Right lobe of liver (tissue), 4 donors: ENCODE measurements at regions not wholly inside any gene's neighbourhood (a gene's known extent, or its start where the extent isn't known, plus 50 kb on each side); places are given as distances from the start of the nearest gene placed in this dataset.

Experiments
- POLR2A ChIP-seq: fragments of 450-650 bp; IDR thresholded peaks from one replicate; pipeline ENCODE4 v1.6.1; 2017; ENCODE audit warnings: antibody characterized with exemption, mild to moderate bottlenecking
- TF ChIP-seq, protein P1 (sequence below), 4 donors: fragments of 200-600 bp in 3 of 4; fragments of 450-650 bp in 1 of 4; IDR thresholded peaks; one replicate each; pipeline versions ENCODE4 v1.5.1 to v1.8.0; 2016 to 2022; ENCODE audit warnings: antibody characterized with exemption in 4 of 4, mild to moderate bottlenecking in 2 of 4
- donor health status: DM: no; HTN: no; CAD: no.
- donor health status: DM: no; HTN: no; CAD: no.
- donor health status: DM: no; HTN: yes; CAD: no.

DNA sequence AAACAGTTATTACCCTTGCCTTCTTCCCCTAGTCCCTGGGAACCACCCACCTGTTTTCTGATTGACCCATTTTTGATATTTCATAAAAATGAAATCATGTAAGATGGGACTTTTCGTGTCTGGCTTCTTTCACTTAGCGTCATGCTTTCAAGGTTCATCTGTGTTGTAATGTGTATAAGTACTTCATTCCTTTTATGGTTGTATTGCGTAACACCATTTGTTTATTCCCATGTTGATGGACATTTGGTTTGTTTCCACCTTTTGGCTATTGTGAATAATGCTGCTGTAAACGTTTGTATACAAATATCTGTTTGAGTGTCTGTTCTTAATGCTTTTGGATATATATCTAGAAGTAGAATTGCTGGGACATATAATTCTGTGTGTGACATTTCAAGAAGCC is 650.1 kb upstream of the COX7C start:
- TF ChIP-seq, protein P1, sequence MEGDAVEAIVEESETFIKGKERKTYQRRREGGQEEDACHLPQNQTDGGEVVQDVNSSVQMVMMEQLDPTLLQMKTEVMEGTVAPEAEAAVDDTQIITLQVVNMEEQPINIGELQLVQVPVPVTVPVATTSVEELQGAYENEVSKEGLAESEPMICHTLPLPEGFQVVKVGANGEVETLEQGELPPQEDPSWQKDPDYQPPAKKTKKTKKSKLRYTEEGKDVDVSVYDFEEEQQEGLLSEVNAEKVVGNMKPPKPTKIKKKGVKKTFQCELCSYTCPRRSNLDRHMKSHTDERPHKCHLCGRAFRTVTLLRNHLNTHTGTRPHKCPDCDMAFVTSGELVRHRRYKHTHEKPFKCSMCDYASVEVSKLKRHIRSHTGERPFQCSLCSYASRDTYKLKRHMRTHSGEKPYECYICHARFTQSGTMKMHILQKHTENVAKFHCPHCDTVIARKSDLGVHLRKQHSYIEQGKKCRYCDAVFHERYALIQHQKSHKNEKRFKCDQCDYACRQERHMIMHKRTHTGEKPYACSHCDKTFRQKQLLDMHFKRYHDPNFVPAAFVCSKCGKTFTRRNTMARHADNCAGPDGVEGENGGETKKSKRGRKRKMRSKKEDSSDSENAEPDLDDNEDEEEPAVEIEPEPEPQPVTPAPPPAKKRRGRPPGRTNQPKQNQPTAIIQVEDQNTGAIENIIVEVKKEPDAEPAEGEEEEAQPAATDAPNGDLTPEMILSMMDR (IDR thresholded peaks at IDR 0.05), result no peak
- no peak for TF ChIP-seq POLR2A
